Neural cell (in vitro differentiated cells): ENCODE measurements at regions not wholly inside any gene's neighbourhood (a gene's known extent, or its start where the extent isn't known, plus 50 kb on each side); places are given as distances from the start of the nearest gene placed in this dataset.

Source experiments
- CTCF ChIP-seq: fragments of 450-650 bp; IDR thresholded peaks from 2 replicates; pipeline ENCODE4 v1.5.1; 2014; ENCODE audit warnings: antibody characterized with exemption, mild to moderate bottlenecking, moderate library complexity; ENCODE audit not compliant: poor library complexity, severe bottlenecking
- EZH2 ChIP-seq: fragments of 200-600, 300-800 bp; shearing (Covaris generic), sonication (generic); IDR thresholded peaks from 2 replicates; pipeline ENCODE4 v1.6.1; 2014; ENCODE audit warnings: antibody characterized with exemption, low read length, borderline replicate concordance, mild to moderate bottlenecking; ENCODE audit not compliant: insufficient read depth, poor library complexity, severe bottlenecking
- POLR2AphosphoS5 ChIP-seq: IDR thresholded peaks from 2 replicates; pipeline ENCODE4 v1.6.1; 2012
- RAD21 ChIP-seq: fragments of 450-650 bp; conservative IDR thresholded peaks from 2 replicates; pipeline ENCODE4 v1.6.1; 2014; ENCODE audit warnings: antibody characterized with exemption, mild to moderate bottlenecking, moderate library complexity
- SMC3 ChIP-seq: fragments of 450-650 bp; conservative IDR thresholded peaks from 2 replicates; pipeline ENCODE4 v1.6.1; 2014; ENCODE audit warnings: antibody characterized with exemption, mild to moderate bottlenecking, moderate library complexity; ENCODE audit not compliant: poor library complexity
- TAF1 ChIP-seq: IDR thresholded peaks from 2 replicates; pipeline ENCODE4 v1.6.1; 2012; ENCODE audit warnings: low read depth

DNA sequence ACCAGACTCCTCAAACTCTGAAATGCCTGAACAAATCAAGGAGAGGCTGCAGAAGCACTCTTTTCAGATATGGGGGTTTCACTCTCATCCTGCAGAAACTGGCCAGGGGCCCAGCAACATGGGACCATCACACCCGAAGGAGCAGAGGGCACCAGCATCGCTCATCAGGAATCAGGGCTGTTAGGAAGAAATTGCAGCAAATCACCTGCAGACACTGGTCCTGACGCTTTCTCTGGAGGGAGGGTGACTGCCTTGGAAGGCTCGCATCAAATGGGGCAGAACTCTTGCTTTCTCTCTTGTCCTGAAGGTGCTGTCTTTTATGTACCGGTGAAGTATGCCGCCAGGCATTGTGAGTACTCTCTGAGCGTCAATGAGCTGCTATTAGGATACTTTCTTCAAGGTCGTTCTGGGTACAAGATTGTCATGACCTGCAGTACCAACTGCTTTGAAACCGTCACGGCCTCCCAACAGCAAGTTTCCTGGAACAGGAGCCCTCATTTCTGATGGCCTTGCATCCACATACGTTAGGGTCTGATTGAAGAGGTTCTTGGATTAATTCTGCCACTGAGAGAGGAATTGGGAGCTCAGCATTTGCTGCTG is 155.7 kb upstream of the SOX1 start:
- no peak for TF ChIP-seq POLR2AphosphoS5
- TF ChIP-seq RAD21, result no peak
- TF ChIP-seq CTCF, result no peak
- no peak for TF ChIP-seq SMC3
- no peak for TF ChIP-seq EZH2
- no peak for TF ChIP-seq TAF1
